ENCODE measurements at regions not wholly inside any gene's neighbourhood (a gene's known extent, or its start where the extent isn't known, plus 50 kb on each side); places are given as distances from the start of the nearest gene placed in this dataset.

GRCh38 chr13:34085204-34085603 lies 267.3 kb downstream of the RFC3 start:
- no peak overlapping the region for H3K27ac ChIP-seq (ENCODE audit: extremely low read depth, low read depth, low read length)
- H3K36me3 ChIP-seq (ENCODE audit: control insufficient read depth in 2 of 2, insufficient read depth in 1 of 2, low read length in 2 of 2), result no peaks in the 10 kb centered on the region
- TF ChIP-seq PRDM1 (tag by site-specific recombination; IDR thresholded peaks at IDR 0.05), result no peak
- no peak for TF ChIP-seq ZNF48 (tag by site-specific recombination; IDR thresholded peaks at IDR 0.05)
- no peak for TF ChIP-seq ZNF266 (tag by site-specific recombination; IDR thresholded peaks at IDR 0.05; ENCODE audit: low read depth)
- TF ChIP-seq SCRT2 (tag by site-specific recombination; IDR thresholded peaks at IDR 0.05), result no peak
- no peak for TF ChIP-seq EGR2 (tag by site-specific recombination; IDR thresholded peaks at IDR 0.05; ENCODE audit: low read depth)
- no peak for TF ChIP-seq ZNF624 (tag by site-specific recombination; IDR thresholded peaks at IDR 0.05)
- no peak for TF ChIP-seq ZBTB48 (tag by site-specific recombination; IDR thresholded peaks at IDR 0.05)
- no peaks in the 10 kb centered on the region for H3K4me1 ChIP-seq (ENCODE audit: control insufficient read depth, insufficient read depth, low read length)
- POLR2A ChIA-PET, result no interaction called here
- H3K4me3 ChIP-seq (ENCODE audit: low read depth, low read length), result no peak overlapping the region
- CTCF ChIA-PET, result no interaction called here
- H3K9me3 ChIP-seq (ENCODE audit: control insufficient read depth, insufficient read depth, low read depth, low read length), result no peaks in the 10 kb centered on the region

GRCh38 chr13:34086281-34086680 lies 268.3 kb downstream of the RFC3 start:
- H3K4me3 ChIP-seq (ENCODE audit: low read depth, low read length), result no peak overlapping the region
- no peak for TF ChIP-seq ZNF398 (tag by site-specific recombination; IDR thresholded peaks at IDR 0.05)
- TF ChIP-seq OVOL3 (tag by site-specific recombination; IDR thresholded peaks at IDR 0.05), result no peak
- no peak for TF ChIP-seq ZBTB10 (tag by site-specific recombination; IDR thresholded peaks at IDR 0.05)
- no peak for TF ChIP-seq ZNF596 (tag by site-specific recombination; IDR thresholded peaks at IDR 0.05)
- no peak for TF ChIP-seq KLF7 (tag by site-specific recombination; IDR thresholded peaks at IDR 0.05; ENCODE audit: borderline replicate concordance)
- TF ChIP-seq FEZF1 (tag by site-specific recombination; IDR thresholded peaks at IDR 0.05), result no peak
- CTCF ChIA-PET, result no interaction called here
- H3K27ac ChIP-seq (ENCODE audit: extremely low read depth, low read depth, low read length), result no peak overlapping the region
- no peaks in the 10 kb centered on the region for H3K9me3 ChIP-seq (ENCODE audit: control insufficient read depth, insufficient read depth, low read depth, low read length)
- no peaks in the 10 kb centered on the region for H3K36me3 ChIP-seq (ENCODE audit: control insufficient read depth in 2 of 2, insufficient read depth in 1 of 2, low read length in 2 of 2)
- no peaks in the 10 kb centered on the region for H3K4me1 ChIP-seq (ENCODE audit: control insufficient read depth, insufficient read depth, low read length)
- POLR2A ChIA-PET, result no interaction called here

- Histone ChIP-seq H3K36me3 (ENCODE audit: control insufficient read depth in 2 of 2, insufficient read depth in 1 of 2, low read length in 2 of 2) (no peaks in the 10 kb centered on the region), H3K27ac (ENCODE audit: extremely low read depth, low read depth, low read length) (no peak overlapping the region), H3K9me3 (ENCODE audit: control insufficient read depth, insufficient read depth, low read depth, low read length) (no peaks in the 10 kb centered on the region), H3K4me3 (ENCODE audit: low read depth, low read length) (no peak overlapping the region), H3K4me1 (ENCODE audit: control insufficient read depth, insufficient read depth, low read length) (no peaks in the 10 kb centered on the region)
- CTCF ChIA-PET, result no interaction called here
- peak; percentile 98 for TF ChIP-seq ZNF585B (tag by site-specific recombination; IDR thresholded peaks at IDR 0.05)
- TF ChIP-seq SETDB1 (IDR thresholded peaks at IDR 0.05; ENCODE audit: insufficient read length, low read length), result peak; percentile 22
- no peak for TF ChIP-seq ELK4 (IDR thresholded peaks at IDR 0.05; ENCODE audit: borderline replicate concordance, low read depth, low read length)
- POLR2A ChIA-PET, result no interaction called here
Measured at GRCh38 chr13:34087791-34088190, 269.8 kb downstream of the RFC3 start.
